ENCODE measurements at regions not wholly inside any gene's neighbourhood (a gene's known extent, or its start where the extent isn't known, plus 50 kb on each side); places are given as distances from the start of the nearest gene placed in this dataset.

GRCh38 chr2:145207884-145208283, 688.0 kb upstream of the ZEB2 start:
- 82 to 100% methylated on average over 1 of the region's 1 CpG for WGBS, 2 donors
- Histone ChIP-seq H3K36me3 (no peaks in the 10 kb centered on the region), H3K4me1 (no peaks in the 10 kb centered on the region), H3K27ac (no peak overlapping the region), H3K27me3 (no peaks in the 10 kb centered on the region), H3K4me3 (replicated peaks in 1 of 3) (no peak overlapping the region), H3K9me3 (no peaks in the 10 kb centered on the region)
- TF ChIP-seq POLR2A (IDR thresholded peaks at IDR 0.05) (no peak), CTCF (IDR thresholded peaks at IDR 0.05) (no peak)
- no peak for DNase-seq
- intact Hi-C loops (cut with DNase I) = no loop called here

DNA sequence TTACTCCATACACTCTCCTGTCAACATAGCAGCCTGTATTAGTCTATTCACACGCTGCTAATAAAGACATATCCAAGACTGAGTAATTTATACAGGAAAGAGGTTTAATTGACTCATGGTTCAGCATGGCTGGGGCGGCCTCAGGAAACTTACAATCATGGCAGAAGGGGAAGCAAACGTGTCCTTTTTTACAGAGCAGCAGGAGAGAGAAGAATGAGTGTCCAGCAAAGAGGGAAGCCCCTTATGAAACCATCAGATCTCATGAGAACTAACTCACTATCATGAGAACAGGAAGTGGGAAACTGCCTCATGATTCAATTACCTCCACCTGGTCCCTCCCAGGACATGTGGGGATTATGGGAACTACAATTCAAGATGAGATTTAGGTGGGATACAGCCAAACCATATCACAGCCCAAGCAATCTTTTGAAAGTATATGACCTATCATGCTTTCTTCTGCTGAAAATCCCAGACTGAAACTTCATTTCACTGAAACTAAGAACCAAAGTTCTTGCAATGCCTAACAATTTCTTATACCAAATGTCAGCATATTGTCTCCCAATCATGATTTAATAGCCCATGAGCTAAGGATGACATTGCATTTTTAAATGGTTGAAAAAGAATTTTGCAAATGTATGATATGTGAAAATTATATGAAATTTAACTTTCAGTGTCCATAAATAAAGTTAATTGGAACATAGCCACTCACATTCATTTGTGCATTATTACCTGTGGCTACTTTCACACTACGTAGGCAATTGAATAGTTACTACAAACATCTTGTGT, 686.8 kb upstream of the ZEB2 start:
- Histone ChIP-seq H3K27ac (no peak overlapping the region), H3K27me3 (no peaks in the 10 kb centered on the region), H3K36me3 (no peaks in the 10 kb centered on the region), H3K9me3 (no peaks in the 10 kb centered on the region), H3K4me1 (no peaks in the 10 kb centered on the region), H3K4me3 (replicated peaks in 1 of 3) (no peak overlapping the region)
- DNase-seq = no peak
- no peak for TF ChIP-seq CTCF (IDR thresholded peaks at IDR 0.05)
- no peak for TF ChIP-seq POLR2A (IDR thresholded peaks at IDR 0.05)
- 87 to 91% methylated on average over 4 of the region's 4 CpGs for WGBS, 2 donors
- intact Hi-C loops (cut with DNase I) = no loop called here

DNA sequence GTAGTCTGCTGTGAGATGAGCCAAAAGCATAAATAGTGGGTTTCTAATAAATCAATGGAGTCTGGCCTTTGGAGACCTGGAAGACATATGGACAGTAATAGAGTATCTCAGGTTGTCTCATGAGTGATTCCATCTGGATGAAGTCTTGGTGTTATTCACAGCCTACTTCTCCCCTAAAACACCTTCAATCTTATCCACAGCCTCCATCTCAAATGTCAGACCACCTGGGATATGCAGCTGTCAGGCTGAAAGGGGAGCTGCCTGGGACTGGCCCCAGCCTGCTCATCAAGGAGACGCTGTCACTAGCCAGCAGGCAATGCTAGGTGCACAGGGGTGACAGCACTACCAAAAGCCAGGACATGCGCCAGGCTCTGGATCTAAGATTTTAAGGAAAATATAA, 684.0 kb upstream of the ZEB2 start:
- intact Hi-C loops (cut with DNase I) = no loop called here
- Histone ChIP-seq H3K27ac (no peak overlapping the region), H3K27me3 (no peaks in the 10 kb centered on the region), H3K4me3 (replicated peaks in 1 of 3) (no peak overlapping the region), H3K36me3 (no peaks in the 10 kb centered on the region), H3K9me3 (no peaks in the 10 kb centered on the region), H3K4me1 (no peaks in the 10 kb centered on the region)
- TF ChIP-seq POLR2A (IDR thresholded peaks at IDR 0.05) = no peak
- TF ChIP-seq CTCF (IDR thresholded peaks at IDR 0.05) = no peak
- no peak for DNase-seq
- 88 to 98% methylated on average over 2 of the region's 2 CpGs for WGBS, 2 donors

- Histone ChIP-seq H3K27me3 (no peaks in the 10 kb centered on the region), H3K4me3 (replicated peaks in 1 of 3) (no peak overlapping the region), H3K4me1 (no peaks in the 10 kb centered on the region), H3K27ac (no peak overlapping the region), H3K36me3 (no peaks in the 10 kb centered on the region), H3K9me3 (no peaks in the 10 kb centered on the region)
- no peak for TF ChIP-seq CTCF (IDR thresholded peaks at IDR 0.05)
- no peak for DNase-seq
- 92 to 95% methylated on average over 6 of the region's 6 CpGs for WGBS, 2 donors
- intact Hi-C loops (cut with DNase I) = no loop called here
Observed at GRCh38 chr2:145199827-145200706, 680.1 kb upstream of the ZEB2 start.

DNA sequence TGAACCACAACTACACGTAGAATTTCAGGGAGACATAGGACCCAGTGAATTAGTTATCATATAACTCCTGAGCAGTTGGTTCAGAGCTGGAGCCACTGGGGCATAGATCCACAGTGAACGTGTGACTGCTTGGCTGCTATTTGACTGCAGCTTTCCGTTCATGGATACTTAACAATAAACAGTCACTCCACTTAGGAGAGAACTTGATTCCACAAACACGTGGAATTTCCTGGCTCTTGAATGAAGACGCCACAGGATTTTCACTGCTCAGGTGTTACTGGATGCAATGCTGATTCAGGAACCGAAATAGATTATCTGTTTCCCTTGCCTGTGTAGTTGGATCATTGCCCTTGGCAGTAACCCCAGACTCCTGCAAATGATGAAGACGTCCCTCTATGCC, 679.1 kb upstream of the ZEB2 start:
- H3K27ac ChIP-seq = no peak overlapping the region
- no peak overlapping the region for H3K4me3 ChIP-seq (replicated peaks in 1 of 3)
- H3K27me3 ChIP-seq = no peaks in the 10 kb centered on the region
- H3K4me1 ChIP-seq = no peaks in the 10 kb centered on the region
- 23 to 27% methylated on average over 7 of the region's 7 CpGs for WGBS, 2 donors
- peak; percentile 24 to 48 for DNase-seq
- no peaks in the 10 kb centered on the region for H3K9me3 ChIP-seq
- H3K36me3 ChIP-seq = no peaks in the 10 kb centered on the region
- intact Hi-C loops (cut with DNase I) = no loop called here
- TF ChIP-seq POLR2A (IDR thresholded peaks at IDR 0.05) (no peak), CTCF (IDR thresholded peaks at IDR 0.05) (no peak)
